ENCODE measurements at regions not wholly inside any gene's neighbourhood (a gene's known extent, or its start where the extent isn't known, plus 50 kb on each side); places are given as distances from the start of the nearest gene placed in this dataset.

- intact Hi-C loops (cut with DNase I, micrococcal nuclease): loop anchor here (1.0 to 2.0 kb wide), 5 partner anchors 32 to 234 kb away; no protein-coding TSS in a partner anchor
- Mint-ChIP-seq H3K4me1 (peaks cover 40% of the 10 kb centered on the region), H3K9me3 (ENCODE audit: low read depth) (no peaks in the 10 kb centered on the region), H3K36me3 (ENCODE audit: low read depth) (peaks cover 3% of the 10 kb centered on the region), H3K27me3 (peaks cover 7% of the 10 kb centered on the region), H3K27ac (peak overlapping the region; percentile 85), H3K4me3 (no peak overlapping the region)
- peak; percentile 28 for ATAC-seq
- ChIA-PET POLR2A (interaction anchor here (0.6 kb wide), 1 partner anchor 221 kb away, joined by 4 read pairs; no protein-coding TSS in a partner anchor), CTCF (interaction anchor here (0.7 to 1.5 kb wide), 8 partner anchors 13 to 275 kb away, joined by 3 to 6 read pairs (median 3); no protein-coding TSS in a partner anchor)
- DNase-seq: peak; percentile 38
Observed at GRCh38 chr3:102084704-102085103, 235.4 kb downstream of the NFKBIZ start.

- H3K4me3 Mint-ChIP-seq: no peak overlapping the region
- ChIA-PET POLR2A (interaction anchor here (0.6 to 1.0 kb wide), 3 partner anchors 132 to 258 kb away, joined by 3 to 6 read pairs (median 4); partner anchors contain the start of gene NFKBIZ), CTCF (interaction anchor here (0.8 to 2.2 kb wide), 10 partner anchors 26 to 276 kb away, joined by 3 to 6 read pairs (median 3); no protein-coding TSS in a partner anchor)
- ATAC-seq (peak; percentile 84), DNase-seq (peak; percentile 49)
- H3K27me3 Mint-ChIP-seq: peaks cover 7% of the 10 kb centered on the region
- no peaks in the 10 kb centered on the region for H3K9me3 Mint-ChIP-seq (ENCODE audit: low read depth)
- peak overlapping the region; percentile 85 for H3K27ac Mint-ChIP-seq
- intact Hi-C loops (cut with DNase I, micrococcal nuclease): loop anchor here (1.0 to 2.0 kb wide), 5 partner anchors 33 to 235 kb away; no protein-coding TSS in a partner anchor
- no peaks in the 10 kb centered on the region for H3K36me3 Mint-ChIP-seq (ENCODE audit: low read depth)
- H3K4me1 Mint-ChIP-seq: peaks cover 32% of the 10 kb centered on the region
Observed at GRCh38 chr3:102085431-102086176, 236.3 kb downstream of the NFKBIZ start.

GRCh38 chr3:102087236-102087635, 237.9 kb downstream of the NFKBIZ start:
- ChIA-PET POLR2A (no interaction called here), CTCF (interaction anchor here (0.7 to 2.2 kb wide), 2 partner anchors 256 to 275 kb away, joined by 4 to 6 read pairs; no protein-coding TSS in a partner anchor)
- Mint-ChIP-seq H3K27ac (no peak overlapping the region), H3K36me3 (ENCODE audit: low read depth) (no peaks in the 10 kb centered on the region), H3K4me3 (no peak overlapping the region), H3K4me1 (peaks cover 32% of the 10 kb centered on the region), H3K9me3 (ENCODE audit: low read depth) (no peaks in the 10 kb centered on the region), H3K27me3 (peaks cover 9% of the 10 kb centered on the region)
- DNase-seq (no peak), ATAC-seq (no peak)
- intact Hi-C loops (cut with DNase I, micrococcal nuclease): no loop called here

GRCh38 chr3:102089239-102089638, 239.9 kb downstream of the NFKBIZ start:
- no peak overlapping the region for H3K4me3 Mint-ChIP-seq
- intact Hi-C loops (cut with DNase I, micrococcal nuclease): no loop called here
- ATAC-seq: no peak
- no peak overlapping the region for H3K27ac Mint-ChIP-seq
- POLR2A ChIA-PET: no interaction called here
- peaks cover 47% of the 10 kb centered on the region for H3K4me1 Mint-ChIP-seq
- no peaks in the 10 kb centered on the region for H3K36me3 Mint-ChIP-seq (ENCODE audit: low read depth)
- no peaks in the 10 kb centered on the region for H3K9me3 Mint-ChIP-seq (ENCODE audit: low read depth)
- DNase-seq: no peak
- peaks cover 5% of the 10 kb centered on the region for H3K27me3 Mint-ChIP-seq
- CTCF ChIA-PET: interaction anchor here (1.0 to 1.5 kb wide), 5 partner anchors 9 to 286 kb away, joined by 3 to 4 read pairs (median 3); no protein-coding TSS in a partner anchor

GRCh38 chr3:102089904-102090720, 240.8 kb downstream of the NFKBIZ start:
- ATAC-seq (no peak), DNase-seq (no peak)
- Mint-ChIP-seq H3K9me3 (ENCODE audit: low read depth) (no peaks in the 10 kb centered on the region), H3K36me3 (ENCODE audit: low read depth) (no peaks in the 10 kb centered on the region), H3K27ac (peak overlapping the region; percentile 1), H3K27me3 (peaks cover 5% of the 10 kb centered on the region), H3K4me1 (peaks cover 44% of the 10 kb centered on the region), H3K4me3 (no peak overlapping the region)
- ChIA-PET POLR2A (no interaction called here), CTCF (interaction anchor here (0.5 to 1.0 kb wide), 3 partner anchors 12 to 311 kb away, joined by 3 read pairs; partner anchors contain the start of gene NXPE3)
- intact Hi-C loops (cut with DNase I, micrococcal nuclease): loop anchor here (5.0 kb wide), 3 partner anchors 137 to 368 kb away; partner anchors contain the start of gene CEP97 (in 1 of the 2)

GRCh38 chr3:102090721-102091045, 241.4 kb downstream of the NFKBIZ start:
- CTCF ChIA-PET: interaction anchor here (0.5 to 0.9 kb wide), 2 partner anchors 237 to 312 kb away, joined by 3 read pairs; partner anchors contain the start of gene NXPE3

GRCh38 chr3:102091358-102091757, 242.0 kb downstream of the NFKBIZ start:
- intact Hi-C loops (cut with DNase I, micrococcal nuclease): loop anchor here (5.0 kb wide), 3 partner anchors 136 to 369 kb away; partner anchors contain the start of gene CEP97 (in 1 of the 2)
- no peak overlapping the region for H3K4me3 Mint-ChIP-seq
- no peaks in the 10 kb centered on the region for H3K36me3 Mint-ChIP-seq (ENCODE audit: low read depth)
- DNase-seq (no peak), ATAC-seq (no peak)
- H3K4me1 Mint-ChIP-seq: peaks cover 36% of the 10 kb centered on the region
- POLR2A ChIA-PET: no interaction called here
- H3K27ac Mint-ChIP-seq: peak overlapping the region; percentile 74
- CTCF ChIA-PET: interaction anchor here (0.9 kb wide), 1 partner anchor 238 kb away, joined by 3 read pairs; no protein-coding TSS in a partner anchor
- H3K9me3 Mint-ChIP-seq (ENCODE audit: low read depth): no peaks in the 10 kb centered on the region
- peaks cover 5% of the 10 kb centered on the region for H3K27me3 Mint-ChIP-seq

More at GRCh38 chr3:102090721-102091045, 241.4 kb downstream of the NFKBIZ start:
- Mint-ChIP-seq H3K36me3 (ENCODE audit: low read depth) (no peaks in the 10 kb centered on the region), H3K27me3 (peaks cover 5% of the 10 kb centered on the region), H3K9me3 (ENCODE audit: low read depth) (no peaks in the 10 kb centered on the region), H3K4me3 (no peak overlapping the region), H3K27ac (peak overlapping the region; percentile 1), H3K4me1 (peaks cover 38% of the 10 kb centered on the region)
- intact Hi-C loops (cut with DNase I, micrococcal nuclease): loop anchor here (5.0 kb wide), 3 partner anchors 137 to 368 kb away; partner anchors contain the start of gene CEP97 (in 1 of the 2)
- DNase-seq (no peak), ATAC-seq (no peak)
- POLR2A ChIA-PET: no interaction called here

- peak; percentile 84 for ATAC-seq
- Mint-ChIP-seq H3K9me3 (ENCODE audit: low read depth) (no peaks in the 10 kb centered on the region), H3K4me3 (peak overlapping the region; percentile 4), H3K27ac (peak overlapping the region; percentile 89), H3K36me3 (ENCODE audit: low read depth) (no peaks in the 10 kb centered on the region), H3K27me3 (peaks cover 5% of the 10 kb centered on the region), H3K4me1 (peaks cover 34% of the 10 kb centered on the region)
- ChIA-PET POLR2A (interaction anchor here (0.7 to 1.2 kb wide), 4 partner anchors 129 to 265 kb away, joined by 3 to 12 read pairs (median 3); no protein-coding TSS in a partner anchor), CTCF (interaction anchor here (0.5 to 1.3 kb wide), 6 partner anchors 21 to 280 kb away, joined by 3 to 6 read pairs (median 4); no protein-coding TSS in a partner anchor)
- intact Hi-C loops (cut with DNase I, micrococcal nuclease): loop anchor here (1.0 to 5.0 kb wide), 12 partner anchors 13 to 371 kb away; partner anchors contain the start of gene CEP97 (in 1 of the 2)
- DNase-seq: peak; percentile 30
Observed at GRCh38 chr3:102092617-102093466, 243.5 kb downstream of the NFKBIZ start.

- Mint-ChIP-seq H3K27me3 (peaks cover 4% of the 10 kb centered on the region), H3K4me1 (peaks cover 34% of the 10 kb centered on the region), H3K9me3 (ENCODE audit: low read depth) (no peaks in the 10 kb centered on the region), H3K4me3 (no peak overlapping the region), H3K27ac (no peak overlapping the region), H3K36me3 (ENCODE audit: low read depth) (no peaks in the 10 kb centered on the region)
- intact Hi-C loops (cut with DNase I, micrococcal nuclease): loop anchor here (5.0 kb wide), 3 partner anchors 133 to 372 kb away; partner anchors contain the start of gene CEP97 (in 1 of the 2)
- ChIA-PET CTCF (interaction anchor here (0.7 to 2.2 kb wide), 8 partner anchors 9 to 284 kb away, joined by 3 to 6 read pairs (median 3); no protein-coding TSS in a partner anchor), POLR2A (no interaction called here)
- no peak for DNase-seq
- ATAC-seq: no peak
Observed at GRCh38 chr3:102094506-102094905, 245.2 kb downstream of the NFKBIZ start.

- Mint-ChIP-seq H3K9me3 (ENCODE audit: low read depth) (no peaks in the 10 kb centered on the region), H3K4me1 (peaks cover 34% of the 10 kb centered on the region), H3K27me3 (peaks cover 3% of the 10 kb centered on the region), H3K36me3 (ENCODE audit: low read depth) (no peaks in the 10 kb centered on the region), H3K27ac (no peak overlapping the region), H3K4me3 (no peak overlapping the region)
- ChIA-PET CTCF (interaction anchor here (0.7 to 2.2 kb wide), 7 partner anchors 14 to 285 kb away, joined by 3 to 6 read pairs (median 3); no protein-coding TSS in a partner anchor), POLR2A (interaction anchor here (0.7 kb wide), 2 partner anchors 24 to 203 kb away, joined by 3 read pairs; no protein-coding TSS in a partner anchor)
- intact Hi-C loops (cut with DNase I, micrococcal nuclease): no loop called here
- ATAC-seq (no peak), DNase-seq (no peak)
Observed at GRCh38 chr3:102095383-102095782, 246.1 kb downstream of the NFKBIZ start.
